ENCODE measurements at regions not wholly inside any gene's neighbourhood (a gene's known extent, or its start where the extent isn't known, plus 50 kb on each side); places are given as distances from the start of the nearest gene placed in this dataset.
"Not testable (repeated sequence)": the region's sequence is repeated elsewhere in the genome, so short reads cannot be mapped to it uniquely, and the experiment has no call there.

- not testable (repeated sequence) for H3K4me3 ChIP-seq (ENCODE audit: low read depth, low read length); DNase-seq (ENCODE audit: low read depth)
These were observed 282.7 kb downstream of the POTED start for GRCh38 chr21:13892146-13892751.

- not testable (repeated sequence) for H3K4me3 ChIP-seq (ENCODE audit: low read depth, low read length); DNase-seq (ENCODE audit: low read depth)
These were observed 279.6 kb downstream of the POTED start for GRCh38 chr21:13889176-13889575.

- not testable (repeated sequence) for DNase-seq (ENCODE audit: low read depth); H3K4me3 ChIP-seq (ENCODE audit: low read depth, low read length)
These were observed 274.2 kb downstream of the POTED start for GRCh38 chr21:13883641-13884395.

- not testable (repeated sequence) for H3K4me3 ChIP-seq (ENCODE audit: low read depth, low read length); DNase-seq (ENCODE audit: low read depth)
These were observed 267.9 kb downstream of the POTED start for GRCh38 chr21:13877503-13877902.

GRCh38 chr21:13876999-13877398 is 267.4 kb downstream of the POTED start:
- not testable (repeated sequence) for DNase-seq (ENCODE audit: low read depth); H3K4me3 ChIP-seq (ENCODE audit: low read depth, low read length)

- not testable (repeated sequence) for DNase-seq (ENCODE audit: low read depth); H3K4me3 ChIP-seq (ENCODE audit: low read depth, low read length)
These were observed 264.4 kb downstream of the POTED start for GRCh38 chr21:13874001-13874400.

GRCh38 chr21:13854638-13855037 is 245.1 kb downstream of the POTED start:
- H3K4me3 ChIP-seq (ENCODE audit: low read depth, low read length): no peak overlapping the region
- DNase-seq (ENCODE audit: low read depth): no peak
- TF ChIP-seq CTCF (IDR thresholded peaks at IDR 0.05; ENCODE audit: control insufficient read depth, extremely low read depth, insufficient read depth): no peak

GRCh38 chr21:13850808-13851207 is 241.2 kb downstream of the POTED start:
- H3K4me3 ChIP-seq (ENCODE audit: low read depth, low read length): not testable (repeated sequence)

GRCh38 chr21:13849489-13849888 is 239.9 kb downstream of the POTED start:
- not testable (repeated sequence) for DNase-seq (ENCODE audit: low read depth); H3K4me3 ChIP-seq (ENCODE audit: low read depth, low read length)

More at GRCh38 chr21:13850808-13851207, 241.2 kb downstream of the POTED start:
- DNase-seq (ENCODE audit: low read depth): not testable (repeated sequence)

- not testable (repeated sequence) for H3K4me3 ChIP-seq (ENCODE audit: low read depth, low read length); DNase-seq (ENCODE audit: low read depth)
These were observed 237.1 kb downstream of the POTED start for GRCh38 chr21:13846718-13847117.

GRCh38 chr21:13844574-13844973 is 235.0 kb downstream of the POTED start:
- not testable (repeated sequence) for DNase-seq (ENCODE audit: low read depth); H3K4me3 ChIP-seq (ENCODE audit: low read depth, low read length)

- H3K4me3 ChIP-seq (ENCODE audit: low read depth, low read length); DNase-seq (ENCODE audit: low read depth): not testable (repeated sequence)
These were observed 233.5 kb downstream of the POTED start for GRCh38 chr21:13843081-13843480.

GRCh38 chr21:13827666-13828065 is 218.1 kb downstream of the POTED start:
- not testable (repeated sequence) for H3K4me3 ChIP-seq (ENCODE audit: low read depth, low read length); DNase-seq (ENCODE audit: low read depth)

GRCh38 chr21:13827201-13827600 is 217.6 kb downstream of the POTED start:
- no peak for TF ChIP-seq CTCF (IDR thresholded peaks at IDR 0.05; ENCODE audit: control insufficient read depth, extremely low read depth, insufficient read depth)
- DNase-seq (ENCODE audit: low read depth): no peak
- H3K4me3 ChIP-seq (ENCODE audit: low read depth, low read length): no peak overlapping the region

- DNase-seq (ENCODE audit: low read depth); H3K4me3 ChIP-seq (ENCODE audit: low read depth, low read length): not testable (repeated sequence)
These were observed 216.9 kb downstream of the POTED start for GRCh38 chr21:13826511-13826910.

- not testable (repeated sequence) for H3K4me3 ChIP-seq (ENCODE audit: low read depth, low read length); DNase-seq (ENCODE audit: low read depth)
These were observed 215.7 kb downstream of the POTED start for GRCh38 chr21:13825218-13825778.

GRCh38 chr21:13820286-13820685 is 210.7 kb downstream of the POTED start:
- not testable (repeated sequence) for DNase-seq (ENCODE audit: low read depth); H3K4me3 ChIP-seq (ENCODE audit: low read depth, low read length)
